ENCODE measurements at regions not wholly inside any gene's neighbourhood (a gene's known extent, or its start where the extent isn't known, plus 50 kb on each side); places are given as distances from the start of the nearest gene placed in this dataset.
"Not testable (repeated sequence)": the region's sequence is repeated elsewhere in the genome, so short reads cannot be mapped to it uniquely, and the experiment has no call there.

- DNase-seq, result no peak
Measured at GRCh38 chr10:64528294-64529002, 1007.2 kb downstream of the REEP3 start.

DNA sequence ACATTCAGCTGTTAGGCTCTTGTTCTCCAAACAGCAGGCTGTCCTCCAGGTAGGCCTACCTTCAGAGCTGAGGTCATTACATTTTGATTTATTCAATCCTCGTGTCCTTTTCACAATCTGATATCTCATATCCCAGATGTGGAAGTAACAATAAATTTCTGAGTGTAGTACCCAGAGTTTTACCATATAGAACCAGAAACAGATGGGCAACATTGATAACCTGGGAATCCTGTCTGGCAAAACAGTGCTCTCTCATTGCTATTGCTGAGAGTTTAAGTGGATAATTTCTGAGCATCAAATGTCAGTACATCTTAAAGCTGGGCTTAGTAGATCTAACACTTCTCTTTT is 1007.8 kb downstream of the REEP3 start:
- DNase-seq, result no peak

DNA sequence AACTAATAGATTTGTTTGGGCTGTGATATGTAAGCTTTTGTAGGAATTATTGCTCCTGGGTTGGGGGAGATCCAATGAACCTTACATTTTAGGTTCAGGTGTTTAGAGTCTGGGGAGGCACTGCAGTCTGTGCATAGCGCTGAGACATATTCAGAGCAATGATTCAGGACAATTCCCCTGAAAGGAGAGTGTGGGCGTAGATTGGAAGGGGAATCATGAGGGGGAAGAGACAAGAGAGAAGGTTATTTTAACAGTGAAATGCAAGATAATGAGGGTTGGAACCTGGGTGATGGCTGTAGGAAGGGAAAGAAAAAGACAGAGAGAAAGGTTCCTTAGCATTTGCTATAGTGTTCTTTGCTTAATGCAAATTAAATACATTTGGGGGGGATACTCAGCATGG is 1013.4 kb downstream of the REEP3 start:
- no peak for DNase-seq

DNA sequence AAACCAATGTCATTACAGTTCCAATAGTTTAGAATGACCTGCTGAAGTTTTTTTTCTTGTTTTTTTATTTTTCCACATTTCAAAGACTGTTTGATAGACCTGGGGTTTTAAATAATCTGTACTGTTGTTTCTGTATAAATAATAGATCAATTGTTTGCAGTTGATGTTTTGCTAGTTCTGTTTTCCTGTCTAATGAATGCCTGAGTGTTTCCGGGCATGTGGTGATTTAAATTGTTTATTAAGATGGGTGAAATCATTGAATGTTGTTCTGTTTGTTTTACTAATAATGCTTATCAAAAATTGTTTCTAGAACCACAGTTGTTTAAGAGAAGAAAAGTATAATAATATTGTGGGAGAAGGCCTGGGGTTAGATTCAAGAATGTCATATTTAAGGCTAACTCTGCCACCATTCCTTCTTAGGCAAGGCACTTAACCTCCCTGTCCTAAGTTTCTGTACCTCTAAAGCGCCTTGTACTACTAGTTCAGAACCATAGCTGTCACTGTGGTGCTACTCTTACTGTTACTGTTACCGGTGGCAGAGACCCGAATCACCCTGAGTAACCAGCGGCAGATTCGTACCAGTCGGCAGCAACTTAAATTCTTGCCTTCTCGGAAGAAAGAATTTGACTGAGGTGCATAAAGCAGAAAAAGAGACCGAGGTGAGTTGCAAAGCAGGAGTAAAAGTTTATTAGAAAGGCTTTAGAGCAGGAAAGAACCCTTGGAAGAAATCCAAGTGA is 1014.1 kb downstream of the REEP3 start:
- DNase-seq, result no peak

GRCh38 chr10:64537112-64537511 is 1015.9 kb downstream of the REEP3 start:
- no peak for DNase-seq

DNA sequence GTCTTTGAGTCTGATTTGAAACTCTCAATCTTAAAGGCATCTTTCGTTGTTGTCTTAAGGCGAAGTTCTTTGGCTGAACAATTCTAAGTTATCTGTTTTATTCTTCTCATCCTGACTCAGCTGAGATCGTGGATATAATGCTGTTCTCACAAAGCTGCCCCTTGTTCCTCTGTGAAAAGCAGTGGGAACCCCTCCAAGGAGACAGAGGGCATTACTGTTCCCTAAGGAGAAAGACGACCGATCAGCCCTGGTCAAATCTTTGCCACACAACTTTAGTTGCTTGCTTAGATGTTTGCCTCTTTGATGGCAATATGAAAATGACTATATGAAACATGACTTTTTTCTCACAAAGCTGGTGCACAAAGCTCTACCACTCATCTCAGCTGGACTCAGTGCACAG is 1016.7 kb downstream of the REEP3 start:
- no peak for DNase-seq

DNA sequence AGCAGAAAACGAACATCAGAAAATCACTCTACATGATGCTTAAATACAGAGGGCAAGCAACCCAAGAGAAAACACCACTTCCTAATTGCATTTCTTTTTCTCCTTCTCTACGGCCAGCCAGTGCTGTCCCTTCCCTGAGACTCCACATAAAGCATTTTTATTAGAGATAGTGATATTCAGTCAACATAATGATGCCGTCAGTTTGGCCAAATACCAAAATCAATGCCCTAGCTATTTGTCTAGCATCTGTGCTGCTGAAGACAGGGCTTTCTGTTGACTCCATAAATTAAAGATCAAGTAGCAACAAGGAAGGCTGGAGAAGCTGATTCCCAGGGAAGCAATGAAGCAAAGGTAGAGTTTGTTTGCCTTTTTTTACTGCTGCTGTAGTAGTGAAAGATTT is 1024.9 kb downstream of the REEP3 start:
- no peak for DNase-seq

DNA sequence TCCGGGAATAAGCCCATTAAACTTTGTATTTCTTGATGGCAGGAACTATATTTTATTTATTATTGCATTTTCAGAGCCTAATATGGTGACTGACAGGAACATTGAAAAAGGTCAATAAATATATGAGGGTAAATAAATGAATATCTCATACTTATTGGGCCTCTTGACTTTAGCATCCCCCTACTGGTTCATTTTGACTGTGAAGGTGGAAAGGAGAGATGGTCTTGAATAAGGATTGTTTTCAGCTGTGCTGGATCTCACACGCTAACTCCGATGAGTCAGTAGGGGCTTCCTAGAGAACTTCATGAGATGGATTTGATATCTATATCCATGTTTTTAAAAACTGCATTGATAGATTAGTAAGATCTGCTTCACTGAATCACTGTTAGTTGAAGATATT is 1026.0 kb downstream of the REEP3 start:
- DNase-seq, result no peak

- DNase-seq, result no peak
Measured at GRCh38 chr10:64555666-64556065, 1034.5 kb downstream of the REEP3 start.

DNA sequence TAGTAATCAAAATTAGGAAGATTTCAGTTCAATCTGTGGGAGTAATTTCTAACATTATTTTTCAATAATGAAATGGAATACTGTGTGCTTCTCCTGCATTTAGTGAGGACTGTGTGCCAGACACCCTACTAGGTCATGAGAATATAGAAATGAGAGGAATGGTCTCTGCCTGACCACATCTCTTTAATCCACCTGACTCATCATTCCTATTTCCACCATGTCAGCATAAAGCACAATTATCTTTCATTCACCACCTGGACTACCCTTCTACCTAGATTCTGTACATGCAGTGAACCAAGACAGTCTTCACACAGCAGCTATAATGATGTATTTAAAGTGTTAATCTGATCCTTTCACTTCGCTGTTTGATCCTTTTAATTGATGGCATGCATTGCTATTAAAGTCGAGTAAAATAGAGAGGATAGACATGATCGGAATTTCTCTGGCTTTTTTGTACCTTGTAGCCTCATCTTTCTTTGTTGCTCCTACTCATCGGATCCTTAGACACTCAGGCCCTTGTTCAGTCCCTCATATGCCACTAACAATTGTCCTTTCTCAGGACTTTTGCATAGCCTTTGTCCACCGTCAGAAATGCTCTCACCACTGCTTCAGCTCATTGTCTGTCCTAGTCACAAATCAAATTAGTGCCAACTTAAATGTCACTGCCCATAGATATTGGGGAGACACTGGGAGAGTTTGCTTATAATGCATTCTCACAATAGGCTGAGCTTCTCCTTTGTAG is 1037.1 kb downstream of the REEP3 start:
- DNase-seq, result no peak

GRCh38 chr10:64571056-64571455 is 1049.9 kb downstream of the REEP3 start:
- peak in 1 of 2 experiments; percentile 15 for DNase-seq

GRCh38 chr10:64573623-64574325 is 1052.6 kb downstream of the REEP3 start:
- no peak for DNase-seq

GRCh38 chr10:64574371-64574770 is 1053.2 kb downstream of the REEP3 start:
- no peak for DNase-seq

- DNase-seq, result no peak
Measured at GRCh38 chr10:64576497-64576896, 1055.3 kb downstream of the REEP3 start.

GRCh38 chr10:64578757-64579156 is 1057.6 kb downstream of the REEP3 start:
- not testable (repeated sequence) for DNase-seq

DNA sequence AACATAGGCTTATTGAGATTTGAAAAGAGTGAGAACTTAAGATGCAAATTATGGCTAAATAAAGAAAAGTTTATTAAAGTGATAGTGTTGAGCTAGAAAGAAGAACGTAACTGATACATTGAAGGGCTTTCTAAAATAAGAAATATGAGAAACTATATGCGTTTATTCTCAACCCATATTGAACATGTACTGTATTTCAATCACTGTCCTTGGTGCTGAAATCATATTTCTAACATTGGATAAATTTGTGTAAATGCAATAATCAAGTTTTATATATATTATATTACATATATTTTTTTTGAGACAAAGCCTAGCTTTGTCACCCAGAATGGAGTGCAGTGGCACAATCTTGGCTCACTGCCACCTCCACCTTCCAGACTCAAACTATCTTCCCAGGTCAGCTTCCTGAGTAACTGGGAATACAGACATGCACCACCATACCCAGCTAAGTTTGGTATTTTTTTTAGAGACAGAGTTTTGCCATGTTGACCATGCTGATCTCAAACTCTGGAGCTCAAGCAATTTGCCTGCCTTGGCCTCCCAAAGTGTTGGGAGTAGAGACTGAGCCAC is 1065.8 kb downstream of the REEP3 start:
- peak; percentile 12 to 15 for DNase-seq

DNA sequence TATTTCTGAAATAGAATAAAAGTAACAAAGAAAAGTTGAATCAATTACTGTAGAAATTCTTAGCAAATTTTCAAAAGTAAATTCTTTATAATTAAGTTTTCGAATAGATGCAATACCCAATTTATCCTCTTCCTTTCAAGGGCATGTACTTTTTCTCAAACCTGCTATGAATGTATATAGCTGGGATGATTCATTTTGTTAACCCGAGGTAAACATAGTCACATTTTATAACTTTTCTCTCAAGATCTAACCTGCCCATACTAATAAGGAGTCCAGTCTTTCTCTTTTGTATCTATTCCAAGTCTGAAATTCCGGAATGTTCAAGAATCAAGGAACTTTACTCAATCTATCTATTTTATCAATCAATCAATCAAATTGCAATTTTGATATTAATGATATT is 1072.9 kb downstream of the REEP3 start:
- peak in 1 of 2 experiments; percentile 22 for DNase-seq

- DNase-seq, result no peak
Measured at GRCh38 chr10:64598600-64598999, 1077.4 kb downstream of the REEP3 start.

DNA sequence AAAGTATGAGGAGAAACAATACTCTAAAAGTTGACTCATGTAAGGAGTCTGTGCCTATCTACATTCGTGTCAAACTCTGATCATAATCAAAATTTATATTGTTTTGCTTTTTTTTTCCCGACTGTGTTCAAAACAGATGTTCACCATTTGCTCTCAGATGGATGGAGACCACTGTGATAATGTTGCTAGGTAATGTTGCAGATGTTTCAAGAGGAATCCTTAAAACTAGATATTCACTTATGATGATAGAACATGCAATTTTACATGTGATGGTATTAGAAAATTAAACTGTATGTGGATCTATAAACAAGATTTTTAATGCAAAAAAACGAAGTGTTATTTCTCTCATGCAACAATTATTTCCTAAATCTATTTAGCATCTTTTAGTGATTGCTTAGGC is 1080.1 kb downstream of the REEP3 start:
- DNase-seq, result no peak

DNA sequence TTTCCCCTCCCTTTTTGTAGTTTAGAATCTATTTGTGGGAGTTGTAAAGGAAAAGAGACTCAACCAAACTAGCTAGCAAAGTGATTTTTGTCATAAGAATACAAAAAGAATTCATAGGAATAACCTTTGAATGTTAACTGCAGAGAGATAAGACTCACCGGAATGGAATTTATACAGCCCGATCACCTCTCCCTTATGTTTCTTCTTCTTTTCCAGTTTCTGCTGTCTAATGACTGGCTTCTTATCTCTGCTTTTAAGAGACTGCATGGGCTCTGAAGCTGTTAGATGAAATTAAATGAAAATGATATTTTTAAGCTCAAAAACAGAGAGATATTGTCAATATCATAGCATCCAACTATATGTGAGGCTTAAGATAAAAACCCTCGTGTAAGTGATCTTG is 1095.9 kb downstream of the REEP3 start:
- no peak for DNase-seq

DNA sequence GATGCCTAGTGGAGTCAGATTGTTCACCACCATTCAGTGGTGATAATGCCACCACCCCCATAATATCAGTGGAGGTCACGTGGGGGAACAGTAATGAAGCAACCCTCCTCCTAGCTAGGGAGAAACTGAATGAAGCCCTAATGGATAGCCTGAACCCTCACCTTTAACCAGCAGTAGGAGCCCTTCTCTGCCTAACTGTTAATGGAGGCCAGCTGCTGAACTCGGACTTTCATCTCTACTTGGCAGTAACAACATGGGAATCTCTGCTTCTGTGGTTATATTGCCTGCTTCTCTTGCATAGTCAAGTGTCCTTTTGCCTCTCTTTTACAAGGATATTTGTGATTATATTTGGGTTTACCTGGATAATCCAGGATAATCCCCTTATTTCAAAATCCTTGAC is 1097.9 kb downstream of the REEP3 start:
- DNase-seq, result no peak

GRCh38 chr10:64626924-64627323 is 1105.7 kb downstream of the REEP3 start:
- DNase-seq, result no peak

- DNase-seq, result no peak
Measured at GRCh38 chr10:64630534-64630933, 1109.3 kb downstream of the REEP3 start.

All from Kasumi-1 (cell line).